Brain microvascular endothelial cell (primary cell): ENCODE measurements at regions not wholly inside any gene's neighbourhood (a gene's known extent, or its start where the extent isn't known, plus 50 kb on each side); places are given as distances from the start of the nearest gene placed in this dataset.

Source experiments
- DNase-seq: peaks from one replicate; pipeline ENCODE4 v3.0.0-alpha.2; 2020
- H3K27ac ChIP-seq: fragments of 250-450 bp; sonication (Bioruptor Pico); 2 replicates; pipeline ENCODE4 v1.5.1; 2020; ENCODE audit warnings: mild to moderate bottlenecking, moderate library complexity
- H3K27me3 ChIP-seq: fragments of 250-450 bp; sonication (Bioruptor Pico); replicated peaks from 2 replicates; pipeline ENCODE4 v1.5.1; 2020; ENCODE audit warnings: mild to moderate bottlenecking
- H3K36me3 ChIP-seq: fragments of 250-450 bp; sonication (Bioruptor Pico); replicated peaks from 2 replicates; pipeline ENCODE4 v1.5.1; 2020; ENCODE audit warnings: mild to moderate bottlenecking
- H3K4me3 ChIP-seq: 2 replicates; pipeline ENCODE4 v1.5.1; 2011; ENCODE audit warnings: low read depth, mild to moderate bottlenecking, control low read depth, low read length, moderate library complexity
- CTCF ChIP-seq: IDR thresholded peaks from 2 replicates; pipeline ENCODE4 v1.5.1; 2011; ENCODE audit warnings: low read depth, mild to moderate bottlenecking, moderate library complexity, low read length, control low read depth, inconsistent platforms; ENCODE audit errors: missing control alignments
- in situ Hi-C: cut with HindIII; loops from 2 replicates; pipeline ENCODE4 v1.10.0; 2017; ENCODE audit warnings: low sequenced_read_pairs, low pct_ligation_motif_present

GRCh38 chr3:150183678-150184425 is 213.2 kb upstream of the PFN2 start:
- Histone ChIP-seq H3K4me3 (peak overlapping the region; percentile 55), H3K27me3 (no peaks in the 10 kb centered on the region), H3K27ac (peak overlapping the region; percentile 41), H3K36me3 (no peaks in the 10 kb centered on the region)
- in situ Hi-C loops: no loop called here
- peak; percentile 80 for DNase-seq
- TF ChIP-seq CTCF: peak; percentile 79

- no peak for TF ChIP-seq CTCF
- H3K36me3 ChIP-seq: no peaks in the 10 kb centered on the region
- in situ Hi-C loops: no loop called here
- no peak overlapping the region for H3K4me3 ChIP-seq
- no peak overlapping the region for H3K27ac ChIP-seq
- peak; percentile 77 for DNase-seq
- H3K27me3 ChIP-seq: no peaks in the 10 kb centered on the region
These were observed 209.6 kb upstream of the PFN2 start for GRCh38 chr3:150180334-150180733.

- Histone ChIP-seq H3K27me3 (no peaks in the 10 kb centered on the region), H3K36me3 (no peaks in the 10 kb centered on the region), H3K4me3 (no peak overlapping the region), H3K27ac (no peak overlapping the region)
- TF ChIP-seq CTCF: no peak
- in situ Hi-C loops: no loop called here
- no peak for DNase-seq
These were observed 208.6 kb upstream of the PFN2 start for GRCh38 chr3:150179330-150179729.

GRCh38 chr3:150177673-150178381 is 207.1 kb upstream of the PFN2 start:
- no peak for TF ChIP-seq CTCF
- Histone ChIP-seq H3K4me3 (no peak overlapping the region), H3K27me3 (no peaks in the 10 kb centered on the region), H3K27ac (no peak overlapping the region), H3K36me3 (no peaks in the 10 kb centered on the region)
- in situ Hi-C loops: no loop called here
- DNase-seq: peak; percentile 68

GRCh38 chr3:150174179-150174578 is 203.5 kb upstream of the PFN2 start:
- H3K27me3 ChIP-seq: no peaks in the 10 kb centered on the region
- no peak for TF ChIP-seq CTCF
- no peaks in the 10 kb centered on the region for H3K36me3 ChIP-seq
- in situ Hi-C loops: no loop called here
- no peak overlapping the region for H3K27ac ChIP-seq
- DNase-seq: no peak
- H3K4me3 ChIP-seq: no peak overlapping the region
